ENCODE measurements at regions not wholly inside any gene's neighbourhood (a gene's known extent, or its start where the extent isn't known, plus 50 kb on each side); places are given as distances from the start of the nearest gene placed in this dataset.
"Not testable (repeated sequence)": the region's sequence is repeated elsewhere in the genome, so short reads cannot be mapped to it uniquely, and the experiment has no call there.

- not testable (repeated sequence) for DNase-seq
These were observed 833.7 kb upstream of the ARRDC3 start for GRCh38 chr5:92216852-92217251.

- DNase-seq, result peak; percentile 73
These were observed 832.0 kb upstream of the ARRDC3 start for GRCh38 chr5:92215116-92215515.

- DNase-seq, result no peak
These were observed 825.1 kb upstream of the ARRDC3 start for GRCh38 chr5:92208265-92208664.

GRCh38 chr5:92207151-92207550 lies 824.0 kb upstream of the ARRDC3 start:
- DNase-seq, result peak; percentile 43

- no peak for DNase-seq
These were observed 823.6 kb upstream of the ARRDC3 start for GRCh38 chr5:92206681-92207080.

GRCh38 chr5:92199035-92199434 lies 815.9 kb upstream of the ARRDC3 start:
- not testable (repeated sequence) for DNase-seq

GRCh38 chr5:92181656-92182055 lies 798.5 kb upstream of the ARRDC3 start:
- no peak for DNase-seq

- DNase-seq, result peak; percentile 2
These were observed 797.3 kb upstream of the ARRDC3 start for GRCh38 chr5:92180391-92180790.

- peak; percentile 45 for DNase-seq
These were observed 796.5 kb upstream of the ARRDC3 start for GRCh38 chr5:92179651-92180050.

GRCh38 chr5:92177926-92178487 lies 794.9 kb upstream of the ARRDC3 start:
- DNase-seq, result no peak

GRCh38 chr5:92163906-92164305 lies 780.8 kb upstream of the ARRDC3 start:
- DNase-seq, result no peak

GRCh38 chr5:92147798-92148197 lies 764.7 kb upstream of the ARRDC3 start:
- no peak for DNase-seq

- DNase-seq, result no peak
These were observed 764.1 kb upstream of the ARRDC3 start for GRCh38 chr5:92147266-92147665.

- no peak for DNase-seq
These were observed 762.7 kb upstream of the ARRDC3 start for GRCh38 chr5:92145852-92146251.

- DNase-seq, result no peak
These were observed 761.7 kb upstream of the ARRDC3 start for GRCh38 chr5:92144824-92145223.

- not testable (repeated sequence) for DNase-seq
These were observed 749.3 kb upstream of the ARRDC3 start for GRCh38 chr5:92132294-92132908.

GRCh38 chr5:92126182-92126581 lies 743.1 kb upstream of the ARRDC3 start:
- DNase-seq, result no peak

GRCh38 chr5:92119110-92119509 lies 736.0 kb upstream of the ARRDC3 start:
- no peak for DNase-seq

GRCh38 chr5:92106808-92107207 lies 723.7 kb upstream of the ARRDC3 start:
- no peak for DNase-seq

- DNase-seq, result no peak
These were observed 721.0 kb upstream of the ARRDC3 start for GRCh38 chr5:92104126-92104525.

- no peak for DNase-seq
These were observed 719.2 kb upstream of the ARRDC3 start for GRCh38 chr5:92102313-92102712.

- DNase-seq, result no peak
These were observed 709.1 kb upstream of the ARRDC3 start for GRCh38 chr5:92092239-92092638.

GRCh38 chr5:92086059-92086811 lies 703.1 kb upstream of the ARRDC3 start:
- no peak for DNase-seq

GRCh38 chr5:92081958-92082712 lies 699.0 kb upstream of the ARRDC3 start:
- DNase-seq, result no peak

All from NCI-H82 (cell line).